ENCODE measurements at regions not wholly inside any gene's neighbourhood (a gene's known extent, or its start where the extent isn't known, plus 50 kb on each side); places are given as distances from the start of the nearest gene placed in this dataset.

DNA sequence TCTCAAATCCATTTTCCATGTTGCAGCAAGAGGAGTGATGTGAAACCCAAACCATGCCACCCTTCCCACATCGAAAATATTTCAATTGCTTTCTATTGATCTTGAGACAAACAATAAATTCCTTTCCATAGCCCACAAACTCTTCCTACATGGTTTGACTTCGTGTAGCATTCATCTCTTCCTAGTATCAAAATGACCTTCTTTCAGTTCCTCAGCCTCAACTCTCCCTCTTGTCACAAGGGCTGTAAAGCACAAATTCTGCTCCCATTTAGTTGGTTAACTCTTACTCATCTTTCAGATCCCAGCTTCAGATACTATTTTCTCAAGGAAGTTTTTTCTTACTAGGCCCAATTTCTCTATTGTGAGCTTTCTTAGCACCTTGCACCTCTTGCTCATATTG, 99.0 kb downstream of the ZNF281 start:
- Mint-ChIP-seq H3K4me3 (ENCODE audit: unreplicated experiment) (no peak overlapping the region), H3K9me3 (ENCODE audit: unreplicated experiment) (no peaks in the 10 kb centered on the region), H3K27ac (ENCODE audit: unreplicated experiment) (no peak overlapping the region), H3K36me3 (ENCODE audit: unreplicated experiment) (no peaks in the 10 kb centered on the region), H3K4me1 (ENCODE audit: low read depth, unreplicated experiment) (no peaks in the 10 kb centered on the region), H3K27me3 (ENCODE audit: unreplicated experiment) (no peaks in the 10 kb centered on the region)
- TF ChIP-seq, protein P1, sequence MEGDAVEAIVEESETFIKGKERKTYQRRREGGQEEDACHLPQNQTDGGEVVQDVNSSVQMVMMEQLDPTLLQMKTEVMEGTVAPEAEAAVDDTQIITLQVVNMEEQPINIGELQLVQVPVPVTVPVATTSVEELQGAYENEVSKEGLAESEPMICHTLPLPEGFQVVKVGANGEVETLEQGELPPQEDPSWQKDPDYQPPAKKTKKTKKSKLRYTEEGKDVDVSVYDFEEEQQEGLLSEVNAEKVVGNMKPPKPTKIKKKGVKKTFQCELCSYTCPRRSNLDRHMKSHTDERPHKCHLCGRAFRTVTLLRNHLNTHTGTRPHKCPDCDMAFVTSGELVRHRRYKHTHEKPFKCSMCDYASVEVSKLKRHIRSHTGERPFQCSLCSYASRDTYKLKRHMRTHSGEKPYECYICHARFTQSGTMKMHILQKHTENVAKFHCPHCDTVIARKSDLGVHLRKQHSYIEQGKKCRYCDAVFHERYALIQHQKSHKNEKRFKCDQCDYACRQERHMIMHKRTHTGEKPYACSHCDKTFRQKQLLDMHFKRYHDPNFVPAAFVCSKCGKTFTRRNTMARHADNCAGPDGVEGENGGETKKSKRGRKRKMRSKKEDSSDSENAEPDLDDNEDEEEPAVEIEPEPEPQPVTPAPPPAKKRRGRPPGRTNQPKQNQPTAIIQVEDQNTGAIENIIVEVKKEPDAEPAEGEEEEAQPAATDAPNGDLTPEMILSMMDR (IDR thresholded peaks at IDR 0.05; ENCODE audit: partially characterized antibody, unreplicated experiment): no peak
- DNase-seq: no peak

DNA sequence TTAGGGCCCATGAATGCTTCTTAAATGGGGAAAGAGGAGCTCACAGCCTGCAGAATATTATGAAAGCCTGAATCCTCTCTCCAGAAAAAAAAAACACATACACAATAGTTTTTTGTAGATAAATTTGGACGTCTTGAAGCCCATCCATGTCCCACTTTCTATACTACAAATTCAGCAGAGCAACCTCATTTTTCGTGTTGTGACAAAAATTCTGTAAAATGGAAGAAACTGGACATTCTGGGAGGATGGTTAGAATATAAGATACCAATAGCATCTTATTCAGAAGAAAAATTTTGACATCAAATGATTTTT, 102.1 kb downstream of the ZNF281 start:
- DNase-seq: no peak
- peaks cover 7% of the 10 kb centered on the region for H3K9me3 Mint-ChIP-seq (ENCODE audit: unreplicated experiment)
- no peaks in the 10 kb centered on the region for H3K4me1 Mint-ChIP-seq (ENCODE audit: low read depth, unreplicated experiment)
- no peaks in the 10 kb centered on the region for H3K36me3 Mint-ChIP-seq (ENCODE audit: unreplicated experiment)
- no peak overlapping the region for H3K27ac Mint-ChIP-seq (ENCODE audit: unreplicated experiment)
- peaks cover 2% of the 10 kb centered on the region for H3K27me3 Mint-ChIP-seq (ENCODE audit: unreplicated experiment)
- TF ChIP-seq, protein P1 (IDR thresholded peaks at IDR 0.05; ENCODE audit: partially characterized antibody, unreplicated experiment): peak; percentile 60
- no peak overlapping the region for H3K4me3 Mint-ChIP-seq (ENCODE audit: unreplicated experiment)

DNA sequence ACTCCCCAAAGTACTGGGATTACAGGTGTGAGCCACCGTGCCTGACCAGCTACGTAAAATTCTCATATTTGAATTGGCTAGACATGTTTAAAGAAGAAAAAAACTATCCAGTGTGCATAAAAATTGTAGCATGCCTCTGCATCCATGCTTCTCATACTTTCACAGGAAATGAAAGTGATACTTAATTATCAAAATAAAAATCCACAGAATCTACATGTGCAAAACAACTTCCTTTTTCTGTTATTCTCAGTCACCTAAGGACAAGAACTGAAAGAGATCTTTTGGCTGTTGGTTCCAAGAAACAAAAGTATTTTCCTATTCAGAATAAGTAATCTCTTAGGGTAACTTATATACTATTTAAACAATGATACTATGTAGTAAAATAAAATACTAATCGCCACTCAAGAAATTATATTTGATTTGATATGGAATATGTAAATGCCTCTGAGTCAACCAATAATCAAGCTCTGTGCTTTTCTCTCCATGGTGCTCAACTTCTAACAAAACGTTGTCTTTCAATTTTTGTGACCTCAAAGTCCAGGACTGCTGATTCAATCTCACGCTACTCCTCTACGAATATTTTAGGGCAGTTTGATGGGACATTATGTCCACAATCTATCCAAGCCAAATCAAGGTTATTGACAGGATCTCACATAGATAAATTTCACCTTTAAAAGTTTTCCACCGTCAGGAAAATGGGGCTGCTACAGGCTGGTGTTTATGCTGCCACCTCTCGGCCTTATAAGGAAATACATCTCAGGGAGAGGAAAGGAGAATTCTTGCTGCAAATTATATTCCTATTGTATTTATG, 102.7 kb downstream of the ZNF281 start:
- Mint-ChIP-seq H3K9me3 (ENCODE audit: unreplicated experiment) (peaks cover 7% of the 10 kb centered on the region), H3K27me3 (ENCODE audit: unreplicated experiment) (peaks cover 2% of the 10 kb centered on the region), H3K4me1 (ENCODE audit: low read depth, unreplicated experiment) (no peaks in the 10 kb centered on the region), H3K36me3 (ENCODE audit: unreplicated experiment) (no peaks in the 10 kb centered on the region), H3K4me3 (ENCODE audit: unreplicated experiment) (no peak overlapping the region), H3K27ac (ENCODE audit: unreplicated experiment) (no peak overlapping the region)
- DNase-seq: no peak
- TF ChIP-seq, protein P1 (IDR thresholded peaks at IDR 0.05; ENCODE audit: partially characterized antibody, unreplicated experiment): peak; percentile 91

DNA sequence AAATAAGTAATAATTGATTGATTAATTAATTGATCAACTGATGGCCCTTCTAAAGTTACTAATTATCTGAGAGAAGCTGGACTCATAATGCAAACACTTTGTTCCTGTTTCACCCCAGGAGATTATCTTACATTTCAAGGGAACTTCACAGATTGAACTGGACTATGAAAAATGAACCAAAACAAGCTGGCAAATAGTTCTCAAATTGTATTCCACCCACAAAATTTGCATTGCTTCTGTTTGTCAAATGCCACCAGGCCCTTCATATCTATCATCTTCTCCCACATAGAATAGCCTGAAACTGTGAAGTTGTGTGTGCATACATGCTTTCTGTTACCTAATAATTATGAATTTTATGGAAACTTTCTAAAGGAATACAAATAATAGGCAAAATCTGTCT, 104.0 kb downstream of the ZNF281 start:
- no peak overlapping the region for H3K27ac Mint-ChIP-seq (ENCODE audit: unreplicated experiment)
- H3K4me3 Mint-ChIP-seq (ENCODE audit: unreplicated experiment): no peak overlapping the region
- H3K9me3 Mint-ChIP-seq (ENCODE audit: unreplicated experiment): peaks cover 9% of the 10 kb centered on the region
- peaks cover 2% of the 10 kb centered on the region for H3K27me3 Mint-ChIP-seq (ENCODE audit: unreplicated experiment)
- TF ChIP-seq, protein P1 (IDR thresholded peaks at IDR 0.05; ENCODE audit: partially characterized antibody, unreplicated experiment): no peak
- peaks cover 2% of the 10 kb centered on the region for H3K4me1 Mint-ChIP-seq (ENCODE audit: low read depth, unreplicated experiment)
- no peaks in the 10 kb centered on the region for H3K36me3 Mint-ChIP-seq (ENCODE audit: unreplicated experiment)
- DNase-seq: no peak

DNA sequence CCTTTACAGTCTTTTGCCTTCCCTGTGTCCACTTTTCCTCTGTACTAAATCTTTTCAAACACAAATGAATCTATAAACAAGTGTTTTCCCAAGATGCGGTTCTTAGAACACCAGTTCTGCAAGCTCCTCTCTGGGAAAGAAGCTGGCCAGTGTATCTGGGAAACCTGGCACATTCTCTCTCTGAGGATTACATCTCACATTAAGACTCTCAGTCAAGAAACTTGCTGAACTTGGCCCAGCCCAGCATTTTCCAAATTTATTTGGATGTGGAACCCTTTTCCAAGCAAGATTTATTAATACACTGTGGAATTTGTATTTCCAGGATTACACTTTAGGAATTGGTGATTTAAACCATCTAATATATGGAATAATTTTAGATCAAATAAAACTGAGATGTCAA, 105.7 kb downstream of the ZNF281 start:
- TF ChIP-seq, protein P1 (IDR thresholded peaks at IDR 0.05; ENCODE audit: partially characterized antibody, unreplicated experiment): no peak
- H3K27ac Mint-ChIP-seq (ENCODE audit: unreplicated experiment): no peak overlapping the region
- no peaks in the 10 kb centered on the region for H3K36me3 Mint-ChIP-seq (ENCODE audit: unreplicated experiment)
- H3K4me1 Mint-ChIP-seq (ENCODE audit: low read depth, unreplicated experiment): peaks cover 2% of the 10 kb centered on the region
- H3K4me3 Mint-ChIP-seq (ENCODE audit: unreplicated experiment): no peak overlapping the region
- DNase-seq: no peak
- peaks cover 9% of the 10 kb centered on the region for H3K9me3 Mint-ChIP-seq (ENCODE audit: unreplicated experiment)
- peaks cover 2% of the 10 kb centered on the region for H3K27me3 Mint-ChIP-seq (ENCODE audit: unreplicated experiment)
